GM12875 (cell line): ENCODE measurements at regions not wholly inside any gene's neighbourhood (a gene's known extent, or its start where the extent isn't known, plus 50 kb on each side); places are given as distances from the start of the nearest gene placed in this dataset.
"Not testable (repeated sequence)": the region's sequence is repeated elsewhere in the genome, so short reads cannot be mapped to it uniquely, and the experiment has no call there.

Source experiments
- H3K4me3 ChIP-seq: one replicate; pipeline ENCODE4 v1.5.1; 2011; ENCODE audit warnings: low read depth, low read length, control low read depth
- TF ChIP-seq, protein P1 (sequence below): IDR thresholded peaks from 2 replicates; pipeline ENCODE4 v1.5.1; 2011; ENCODE audit warnings: low read depth, mild to moderate bottlenecking, control low read depth, inconsistent platforms, low read length, moderate library complexity, borderline replicate concordance; ENCODE audit not compliant: insufficient read depth

- TF ChIP-seq, protein P1, sequence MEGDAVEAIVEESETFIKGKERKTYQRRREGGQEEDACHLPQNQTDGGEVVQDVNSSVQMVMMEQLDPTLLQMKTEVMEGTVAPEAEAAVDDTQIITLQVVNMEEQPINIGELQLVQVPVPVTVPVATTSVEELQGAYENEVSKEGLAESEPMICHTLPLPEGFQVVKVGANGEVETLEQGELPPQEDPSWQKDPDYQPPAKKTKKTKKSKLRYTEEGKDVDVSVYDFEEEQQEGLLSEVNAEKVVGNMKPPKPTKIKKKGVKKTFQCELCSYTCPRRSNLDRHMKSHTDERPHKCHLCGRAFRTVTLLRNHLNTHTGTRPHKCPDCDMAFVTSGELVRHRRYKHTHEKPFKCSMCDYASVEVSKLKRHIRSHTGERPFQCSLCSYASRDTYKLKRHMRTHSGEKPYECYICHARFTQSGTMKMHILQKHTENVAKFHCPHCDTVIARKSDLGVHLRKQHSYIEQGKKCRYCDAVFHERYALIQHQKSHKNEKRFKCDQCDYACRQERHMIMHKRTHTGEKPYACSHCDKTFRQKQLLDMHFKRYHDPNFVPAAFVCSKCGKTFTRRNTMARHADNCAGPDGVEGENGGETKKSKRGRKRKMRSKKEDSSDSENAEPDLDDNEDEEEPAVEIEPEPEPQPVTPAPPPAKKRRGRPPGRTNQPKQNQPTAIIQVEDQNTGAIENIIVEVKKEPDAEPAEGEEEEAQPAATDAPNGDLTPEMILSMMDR: no peak
- no peak overlapping the region for H3K4me3 ChIP-seq
Observed at GRCh38 chr1:181219938-181220337, 131.4 kb downstream of the IER5 start.

DNA sequence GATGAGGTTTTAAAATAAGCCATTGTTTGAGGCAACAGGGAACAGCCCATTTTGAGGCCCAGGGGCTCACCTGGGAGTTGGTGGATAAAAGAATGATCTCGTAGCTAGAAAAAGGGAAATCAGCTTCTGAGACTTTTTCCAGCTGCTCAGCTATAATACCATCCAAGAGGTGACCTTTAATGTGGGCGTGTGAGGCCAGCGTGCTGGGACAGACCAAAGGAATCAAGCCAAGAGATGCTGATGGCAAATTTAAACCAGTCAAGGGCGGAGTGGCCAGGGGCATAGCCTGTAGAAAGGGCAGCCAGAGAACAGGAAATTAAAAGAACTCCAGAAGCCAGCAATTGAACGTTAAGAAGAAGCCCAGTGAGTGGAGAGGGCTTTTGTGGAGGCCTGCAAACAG lies 132.6 kb downstream of the IER5 start:
- no peak overlapping the region for H3K4me3 ChIP-seq
- TF ChIP-seq, protein P1: no peak

DNA sequence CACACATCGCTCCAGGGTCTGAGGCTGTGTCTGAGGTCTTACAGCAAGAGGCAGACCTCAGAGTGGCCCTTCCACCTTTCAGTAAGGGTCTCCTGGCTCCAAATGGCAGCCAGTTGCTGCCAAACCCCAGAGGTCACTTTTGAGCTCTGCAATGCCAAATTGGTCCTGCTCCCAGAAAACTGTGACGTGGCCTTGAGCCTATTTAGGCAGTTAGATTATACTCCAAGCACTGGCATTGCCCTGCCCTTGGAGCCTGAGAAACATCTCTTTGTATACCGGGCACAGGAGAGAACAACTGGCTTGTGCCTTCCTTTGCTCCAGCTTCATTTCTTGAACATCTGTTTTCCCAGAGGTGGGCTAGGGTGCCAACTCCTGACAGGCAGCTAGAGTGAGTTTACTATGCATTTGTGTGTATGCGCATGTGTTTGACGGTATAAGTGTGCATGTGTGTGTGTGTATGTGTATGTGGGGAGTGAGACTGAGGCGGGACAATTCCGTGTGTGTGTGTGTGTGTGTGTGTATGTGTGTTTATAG lies 134.5 kb downstream of the IER5 start:
- no peak overlapping the region for H3K4me3 ChIP-seq
- TF ChIP-seq, protein P1: no peak

- H3K4me3 ChIP-seq: not testable (repeated sequence)
Observed at GRCh38 chr1:181226728-181227127, 138.2 kb downstream of the IER5 start.

GRCh38 chr1:181239086-181239485 lies 150.6 kb downstream of the IER5 start:
- TF ChIP-seq, protein P1: no peak
- H3K4me3 ChIP-seq: no peak overlapping the region

GRCh38 chr1:181246320-181246719 lies 157.8 kb downstream of the IER5 start:
- not testable (repeated sequence) for H3K4me3 ChIP-seq

- not testable (repeated sequence) for H3K4me3 ChIP-seq
Observed at GRCh38 chr1:181248361-181248760, 159.9 kb downstream of the IER5 start.

DNA sequence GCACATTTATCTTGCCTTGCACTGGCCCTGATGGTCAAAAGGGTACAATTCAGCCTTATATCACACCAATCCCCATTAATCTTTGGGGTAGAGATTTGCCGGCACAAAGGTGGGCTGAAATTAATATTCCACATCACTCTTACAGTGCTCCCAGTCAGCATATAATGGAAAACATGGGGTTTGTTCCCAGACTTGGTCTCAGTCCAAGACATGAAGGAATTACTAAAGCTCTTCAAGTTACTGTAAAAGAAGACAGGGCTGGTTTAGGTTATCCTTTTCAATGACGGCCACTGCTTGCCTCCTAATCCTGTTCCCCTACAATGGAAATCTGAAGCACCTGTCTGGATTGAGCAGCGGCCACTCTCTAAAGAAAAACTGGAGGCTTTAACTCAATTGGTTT lies 160.7 kb downstream of the IER5 start:
- no peak overlapping the region for H3K4me3 ChIP-seq
- TF ChIP-seq, protein P1: no peak

DNA sequence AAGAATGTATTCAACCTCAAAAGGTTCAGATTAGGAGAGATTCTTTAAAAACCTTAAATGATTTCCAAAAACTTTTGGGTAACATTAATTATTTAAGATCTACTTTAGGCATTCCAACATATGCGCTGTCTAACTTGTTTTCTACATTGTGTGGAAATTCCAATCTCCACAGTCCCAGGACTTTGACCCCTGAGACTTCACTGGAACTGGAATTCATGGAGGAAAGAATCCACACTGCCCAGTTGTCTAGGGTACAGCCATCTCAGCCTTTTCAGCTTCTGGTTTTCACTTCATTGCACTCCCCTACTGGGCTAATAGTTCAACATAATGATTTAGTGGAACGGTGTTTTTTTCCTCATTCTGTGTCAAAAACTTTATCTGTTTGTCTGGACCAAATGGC lies 161.5 kb downstream of the IER5 start:
- H3K4me3 ChIP-seq: no peak overlapping the region
- TF ChIP-seq, protein P1: no peak
